ENCODE measurements at regions not wholly inside any gene's neighbourhood (a gene's known extent, or its start where the extent isn't known, plus 50 kb on each side); places are given as distances from the start of the nearest gene placed in this dataset.
"Not testable (repeated sequence)": the region's sequence is repeated elsewhere in the genome, so short reads cannot be mapped to it uniquely, and the experiment has no call there.

DNA sequence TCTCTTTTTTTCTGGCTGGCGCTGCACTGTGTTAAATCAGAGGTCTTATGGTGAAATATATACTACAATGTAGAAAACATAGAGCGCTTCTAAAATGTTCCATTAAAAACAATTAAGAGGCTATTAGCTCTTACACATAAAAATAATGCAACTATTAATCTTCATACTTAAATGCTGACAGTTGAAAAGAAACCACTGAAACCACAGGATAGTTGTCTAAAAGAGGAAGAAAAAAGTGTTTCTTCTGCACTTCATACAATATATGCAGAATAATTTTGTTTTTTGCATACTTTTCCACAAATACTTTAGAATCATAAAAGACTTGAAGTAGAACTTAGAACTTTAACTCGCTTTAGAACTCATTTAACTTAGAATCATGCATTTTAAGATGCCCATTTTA is 170.5 kb downstream of the PYDC2 start:
- no peaks in the 10 kb centered on the region for H3K36me3 ChIP-seq (ENCODE audit: control insufficient read depth, insufficient read depth, low read length)
- H3K27ac ChIP-seq (ENCODE audit: low read depth, low read length) = no peak overlapping the region
- no peaks in the 10 kb centered on the region for H3K4me1 ChIP-seq (ENCODE audit: control insufficient read depth, insufficient read depth, low read length)
- no peaks in the 10 kb centered on the region for H3K9me3 ChIP-seq (ENCODE audit: control insufficient read depth, insufficient read depth, low read length)
- WGBS (ENCODE audit: insufficient coverage) = no CpG with 5 or more reads among the region's 3 CpGs
- H3K4me3 ChIP-seq (ENCODE audit: low read depth, low read length) = no peak overlapping the region
- no peak for DNase-seq (ENCODE audit: low read depth in 4 of 6, low spot score in 6 of 6)
- no peaks in the 10 kb centered on the region for H3K27me3 ChIP-seq (ENCODE audit: control insufficient read depth, insufficient read depth, low read length)

DNA sequence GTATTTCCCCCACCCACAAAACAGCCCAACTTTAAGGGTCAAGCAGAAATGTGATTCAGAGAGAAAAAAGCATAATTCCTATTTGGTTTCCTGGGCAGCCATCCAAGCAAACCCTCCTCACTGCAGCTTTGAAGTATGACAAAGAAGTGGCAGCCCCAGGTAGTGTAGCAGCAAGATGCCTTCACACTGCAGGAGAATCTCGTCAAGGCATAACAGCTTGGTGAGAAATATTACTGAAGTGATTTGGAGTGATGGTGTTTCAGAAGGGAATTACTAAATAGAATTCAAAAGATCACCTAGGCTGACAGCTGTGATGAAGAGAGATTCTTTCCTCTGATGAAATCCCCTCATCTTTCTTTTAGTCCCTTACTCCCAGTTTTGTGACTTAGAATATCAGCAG is 173.9 kb downstream of the PYDC2 start:
- no peaks in the 10 kb centered on the region for H3K9me3 ChIP-seq (ENCODE audit: control insufficient read depth, insufficient read depth, low read length)
- H3K27me3 ChIP-seq (ENCODE audit: control insufficient read depth, insufficient read depth, low read length) = no peaks in the 10 kb centered on the region
- no peak overlapping the region for H3K27ac ChIP-seq (ENCODE audit: low read depth, low read length)
- H3K4me3 ChIP-seq (ENCODE audit: low read depth, low read length) = no peak overlapping the region
- no peaks in the 10 kb centered on the region for H3K4me1 ChIP-seq (ENCODE audit: control insufficient read depth, insufficient read depth, low read length)
- no peaks in the 10 kb centered on the region for H3K36me3 ChIP-seq (ENCODE audit: control insufficient read depth, insufficient read depth, low read length)
- WGBS (ENCODE audit: insufficient coverage) = no CpG with 5 or more reads among the region's 1 CpG
- peak in 1 of 6 donors; percentile 61 for DNase-seq (ENCODE audit: low read depth in 4 of 6, low spot score in 6 of 6)

- Histone ChIP-seq H3K27me3 (ENCODE audit: control insufficient read depth, insufficient read depth, low read length) (no peaks in the 10 kb centered on the region), H3K36me3 (ENCODE audit: control insufficient read depth, insufficient read depth, low read length) (no peaks in the 10 kb centered on the region), H3K9me3 (ENCODE audit: control insufficient read depth, insufficient read depth, low read length) (no peaks in the 10 kb centered on the region), H3K4me3 (ENCODE audit: low read depth, low read length) (no peak overlapping the region), H3K4me1 (ENCODE audit: control insufficient read depth, insufficient read depth, low read length) (no peaks in the 10 kb centered on the region), H3K27ac (ENCODE audit: low read depth, low read length) (no peak overlapping the region)
- no peak for DNase-seq (ENCODE audit: low read depth in 4 of 6, low spot score in 6 of 6)
Measured at GRCh38 chr3:191637611-191638010, 176.6 kb downstream of the PYDC2 start.

DNA sequence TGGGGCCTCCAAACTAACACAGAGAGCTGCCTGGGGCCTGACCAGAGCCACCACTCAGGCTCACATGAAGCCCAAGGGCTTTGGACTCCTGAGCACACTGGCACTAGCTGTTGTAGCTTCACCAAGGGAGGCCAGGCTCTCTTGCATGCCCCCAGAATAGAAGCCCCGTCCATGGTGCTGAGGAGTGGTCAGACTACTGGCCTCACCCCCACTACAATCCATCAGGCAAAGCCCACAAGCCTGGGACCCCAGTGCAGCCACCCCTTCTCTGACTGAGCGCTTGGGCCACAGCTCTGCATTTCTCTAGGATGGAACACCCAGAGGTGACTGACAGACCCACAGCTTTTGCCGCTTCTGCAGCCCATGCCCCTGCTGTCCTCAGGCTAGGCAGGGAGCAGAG is 180.8 kb downstream of the PYDC2 start:
- Histone ChIP-seq H3K4me3 (ENCODE audit: low read depth, low read length) (no peak overlapping the region), H3K36me3 (ENCODE audit: control insufficient read depth, insufficient read depth, low read length) (no peaks in the 10 kb centered on the region), H3K9me3 (ENCODE audit: control insufficient read depth, insufficient read depth, low read length) (peaks cover 2% of the 10 kb centered on the region), H3K27ac (ENCODE audit: low read depth, low read length) (no peak overlapping the region), H3K27me3 (ENCODE audit: control insufficient read depth, insufficient read depth, low read length) (no peaks in the 10 kb centered on the region), H3K4me1 (ENCODE audit: control insufficient read depth, insufficient read depth, low read length) (no peaks in the 10 kb centered on the region)
- no peak for DNase-seq (ENCODE audit: low read depth in 4 of 6, low spot score in 6 of 6)
- WGBS (ENCODE audit: insufficient coverage) = 95% methylated on average over 3 of the region's 3 CpGs

DNA sequence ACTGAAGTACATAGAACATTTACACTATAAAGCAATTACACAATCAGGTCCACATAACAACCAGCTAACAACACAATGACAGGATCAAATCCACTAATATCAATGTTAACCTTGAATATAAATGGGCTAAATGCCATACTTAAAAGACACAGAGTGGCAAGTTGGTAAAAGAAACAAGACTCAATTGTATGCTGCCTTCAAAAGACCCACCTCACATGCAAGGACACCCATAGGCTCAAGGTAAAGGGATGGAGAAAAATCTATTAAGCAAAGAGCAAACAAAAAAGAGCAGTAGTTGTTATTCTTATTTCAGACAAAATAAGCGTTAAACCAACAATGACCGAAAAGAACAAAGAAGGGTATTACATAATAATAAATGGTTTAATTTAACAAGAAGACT is 183.3 kb downstream of the PYDC2 start:
- H3K4me3 ChIP-seq (ENCODE audit: low read depth, low read length) = no peak overlapping the region
- WGBS (ENCODE audit: insufficient coverage) = no CpG with 5 or more reads among the region's 2 CpGs

GRCh38 chr3:191646242-191646641 is 185.3 kb downstream of the PYDC2 start:
- no peak for DNase-seq (ENCODE audit: low read depth in 4 of 6, low spot score in 6 of 6)
- Histone ChIP-seq H3K4me1 (ENCODE audit: control insufficient read depth, insufficient read depth, low read length) (no peaks in the 10 kb centered on the region), H3K4me3 (ENCODE audit: low read depth, low read length) (no peak overlapping the region), H3K27me3 (ENCODE audit: control insufficient read depth, insufficient read depth, low read length) (no peaks in the 10 kb centered on the region), H3K9me3 (ENCODE audit: control insufficient read depth, insufficient read depth, low read length) (peaks cover 2% of the 10 kb centered on the region), H3K27ac (ENCODE audit: low read depth, low read length) (no peak overlapping the region), H3K36me3 (ENCODE audit: control insufficient read depth, insufficient read depth, low read length) (no peaks in the 10 kb centered on the region)
- no CpG with 5 or more reads among the region's 4 CpGs for WGBS (ENCODE audit: insufficient coverage)

More for the DNA sequence above, 183.3 kb downstream of the PYDC2 start:
- DNase-seq (ENCODE audit: low read depth in 4 of 6, low spot score in 6 of 6) = no peak
- H3K27me3 ChIP-seq (ENCODE audit: control insufficient read depth, insufficient read depth, low read length) = no peaks in the 10 kb centered on the region
- no peaks in the 10 kb centered on the region for H3K36me3 ChIP-seq (ENCODE audit: control insufficient read depth, insufficient read depth, low read length)
- no peak overlapping the region for H3K27ac ChIP-seq (ENCODE audit: low read depth, low read length)
- peaks cover 2% of the 10 kb centered on the region for H3K9me3 ChIP-seq (ENCODE audit: control insufficient read depth, insufficient read depth, low read length)
- no peaks in the 10 kb centered on the region for H3K4me1 ChIP-seq (ENCODE audit: control insufficient read depth, insufficient read depth, low read length)

GRCh38 chr3:191648787-191649186 is 187.8 kb downstream of the PYDC2 start:
- Histone ChIP-seq H3K9me3 (ENCODE audit: control insufficient read depth, insufficient read depth, low read length) (peaks cover 2% of the 10 kb centered on the region), H3K36me3 (ENCODE audit: control insufficient read depth, insufficient read depth, low read length) (no peaks in the 10 kb centered on the region), H3K27ac (ENCODE audit: low read depth, low read length) (no peak overlapping the region), H3K27me3 (ENCODE audit: control insufficient read depth, insufficient read depth, low read length) (no peaks in the 10 kb centered on the region), H3K4me1 (ENCODE audit: control insufficient read depth, insufficient read depth, low read length) (no peaks in the 10 kb centered on the region), H3K4me3 (ENCODE audit: low read depth, low read length) (no peak overlapping the region)
- DNase-seq (ENCODE audit: low read depth in 4 of 6, low spot score in 6 of 6) = no peak

DNA sequence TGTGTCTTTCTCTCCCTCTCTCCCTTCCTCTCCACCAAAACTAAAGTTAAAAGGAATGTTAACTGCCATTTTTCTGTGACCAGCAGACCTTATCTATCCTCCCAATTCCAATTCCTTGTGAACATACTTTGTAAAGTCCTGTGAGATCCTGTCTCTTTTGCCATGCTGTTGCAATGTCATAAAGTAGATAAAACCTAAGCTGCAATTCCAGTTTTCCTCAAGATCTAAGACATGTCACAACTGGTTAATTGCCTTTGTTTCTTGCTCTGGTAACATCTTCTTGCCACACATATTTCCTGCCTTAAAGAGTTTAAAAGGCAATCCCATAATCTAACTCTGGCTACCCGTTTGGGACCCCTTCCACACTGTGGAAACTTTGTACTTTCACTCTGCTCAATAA is 188.7 kb downstream of the PYDC2 start:
- Histone ChIP-seq H3K9me3 (ENCODE audit: control insufficient read depth, insufficient read depth, low read length) (peaks cover 2% of the 10 kb centered on the region), H3K27me3 (ENCODE audit: control insufficient read depth, insufficient read depth, low read length) (no peaks in the 10 kb centered on the region), H3K36me3 (ENCODE audit: control insufficient read depth, insufficient read depth, low read length) (no peaks in the 10 kb centered on the region), H3K27ac (ENCODE audit: low read depth, low read length) (no peak overlapping the region), H3K4me1 (ENCODE audit: control insufficient read depth, insufficient read depth, low read length) (no peaks in the 10 kb centered on the region), H3K4me3 (ENCODE audit: low read depth, low read length) (no peak overlapping the region)
- WGBS (ENCODE audit: insufficient coverage) = 71% methylated on average over 1 of the region's 1 CpG
- no peak for DNase-seq (ENCODE audit: low read depth in 4 of 6, low spot score in 6 of 6)

DNA sequence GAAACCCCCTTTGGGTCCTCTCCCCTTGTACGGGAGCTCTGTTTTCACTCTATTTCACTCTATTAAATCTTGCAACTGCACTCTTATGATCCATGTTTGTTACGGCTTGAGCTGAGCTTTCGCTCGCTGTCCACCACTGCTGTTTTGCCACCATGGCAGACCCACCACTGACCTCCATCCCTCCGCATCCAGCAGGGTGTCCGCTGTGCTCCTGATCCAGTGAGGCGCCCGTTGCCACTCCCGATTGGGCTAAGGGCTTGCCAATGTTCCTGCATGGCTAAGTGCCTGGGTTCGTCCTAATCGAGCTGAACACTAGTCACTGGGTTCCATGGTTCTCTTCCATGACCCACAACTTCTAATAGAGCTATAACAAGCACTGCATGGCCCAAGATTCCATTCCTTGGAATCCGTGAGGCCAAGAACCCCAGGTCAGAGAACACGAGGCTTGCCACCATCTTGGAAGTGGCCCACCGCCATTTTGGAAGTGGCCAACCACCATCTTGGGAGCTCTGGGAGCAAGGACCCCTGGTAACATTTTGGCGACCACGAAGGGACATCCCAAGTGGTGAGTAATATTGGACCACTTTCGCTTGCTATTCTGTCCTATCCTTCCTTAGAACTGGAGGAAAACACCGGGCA is 197.9 kb downstream of the PYDC2 start:
- H3K4me3 ChIP-seq (ENCODE audit: low read depth, low read length); H3K36me3 ChIP-seq (ENCODE audit: control insufficient read depth, insufficient read depth, low read length); H3K27ac ChIP-seq (ENCODE audit: low read depth, low read length); H3K27me3 ChIP-seq (ENCODE audit: control insufficient read depth, insufficient read depth, low read length); H3K9me3 ChIP-seq (ENCODE audit: control insufficient read depth, insufficient read depth, low read length); DNase-seq (ENCODE audit: low read depth in 4 of 6, low spot score in 6 of 6); H3K4me1 ChIP-seq (ENCODE audit: control insufficient read depth, insufficient read depth, low read length): not testable (repeated sequence)
- WGBS (ENCODE audit: insufficient coverage) = 96% methylated on average over 18 of the region's 18 CpGs

- H3K36me3 ChIP-seq (ENCODE audit: control insufficient read depth, insufficient read depth, low read length); H3K9me3 ChIP-seq (ENCODE audit: control insufficient read depth, insufficient read depth, low read length); H3K27ac ChIP-seq (ENCODE audit: low read depth, low read length); H3K4me3 ChIP-seq (ENCODE audit: low read depth, low read length); DNase-seq (ENCODE audit: low read depth in 4 of 6, low spot score in 6 of 6); H3K4me1 ChIP-seq (ENCODE audit: control insufficient read depth, insufficient read depth, low read length); H3K27me3 ChIP-seq (ENCODE audit: control insufficient read depth, insufficient read depth, low read length): not testable (repeated sequence)
- 83% methylated on average over 3 of the region's 5 CpGs for WGBS (ENCODE audit: insufficient coverage)
Measured at GRCh38 chr3:191662150-191662549, 201.2 kb downstream of the PYDC2 start.
